ENCODE measurements at regions not wholly inside any gene's neighbourhood (a gene's known extent, or its start where the extent isn't known, plus 50 kb on each side); places are given as distances from the start of the nearest gene placed in this dataset.

GRCh38 chr5:125390326-125390725 is 643.9 kb upstream of the ZNF608 start:
- H3K27ac ChIP-seq: no peak overlapping the region
- H3K4me1 ChIP-seq (replicated peaks in 1 of 2): no peaks in the 10 kb centered on the region
- H3K9me3 ChIP-seq (replicated peaks in 1 of 3): no peaks in the 10 kb centered on the region
- TF ChIP-seq POLR2A (IDR thresholded peaks at IDR 0.05): no peak
- TF ChIP-seq CTCF (IDR thresholded peaks at IDR 0.05): no peak
- H3K4me3 ChIP-seq: no peak overlapping the region
- H3K27me3 ChIP-seq: no peaks in the 10 kb centered on the region
- intact Hi-C loops (cut with DNase I): no loop called here
- H3K36me3 ChIP-seq (replicated peaks in 1 of 2): no peaks in the 10 kb centered on the region
- WGBS, 4 donors: 55 to 67% (median 58%) methylated on average over 2 of the region's 2 CpGs
- no peak for DNase-seq

GRCh38 chr5:125393221-125393815 is 646.9 kb upstream of the ZNF608 start:
- H3K4me1 ChIP-seq (replicated peaks in 1 of 2): no peaks in the 10 kb centered on the region
- H3K27ac ChIP-seq: no peak overlapping the region
- TF ChIP-seq CTCF (IDR thresholded peaks at IDR 0.05) (no peak), POLR2A (IDR thresholded peaks at IDR 0.05) (no peak)
- intact Hi-C loops (cut with DNase I): no loop called here
- no peaks in the 10 kb centered on the region for H3K27me3 ChIP-seq
- H3K36me3 ChIP-seq (replicated peaks in 1 of 2): no peaks in the 10 kb centered on the region
- DNase-seq: no peak
- H3K9me3 ChIP-seq (replicated peaks in 1 of 3): peaks cover 0 to 3% (median 0%) of the 10 kb centered on the region in 3 donors
- H3K4me3 ChIP-seq: no peak overlapping the region

- DNase-seq: no peak
- TF ChIP-seq POLR2A (IDR thresholded peaks at IDR 0.05) (no peak), CTCF (IDR thresholded peaks at IDR 0.05) (no peak)
- WGBS, 4 donors: 79 to 88% (median 82%) methylated on average over 1 of the region's 1 CpG
Observed at GRCh38 chr5:125394661-125395280, 648.3 kb upstream of the ZNF608 start.

GRCh38 chr5:125396462-125396861 is 650.0 kb upstream of the ZNF608 start:
- TF ChIP-seq CTCF (IDR thresholded peaks at IDR 0.05): no peak
- TF ChIP-seq POLR2A (IDR thresholded peaks at IDR 0.05): no peak
- Histone ChIP-seq H3K9me3 (replicated peaks in 1 of 3) (peaks cover 0 to 6% (median 0%) of the 10 kb centered on the region in 3 donors), H3K27me3 (no peaks in the 10 kb centered on the region), H3K27ac (no peak overlapping the region), H3K4me3 (no peak overlapping the region), H3K4me1 (replicated peaks in 1 of 2) (no peaks in the 10 kb centered on the region), H3K36me3 (replicated peaks in 1 of 2) (no peaks in the 10 kb centered on the region)
- no peak for DNase-seq
- intact Hi-C loops (cut with DNase I): no loop called here
- WGBS, 4 donors: 74 to 100% (median 98%) methylated on average over 1 of the region's 1 CpG

More at GRCh38 chr5:125394661-125395280, 648.3 kb upstream of the ZNF608 start:
- Histone ChIP-seq H3K4me3 (no peak overlapping the region), H3K36me3 (replicated peaks in 1 of 2) (no peaks in the 10 kb centered on the region), H3K4me1 (replicated peaks in 1 of 2) (no peaks in the 10 kb centered on the region), H3K27ac (no peak overlapping the region), H3K9me3 (replicated peaks in 1 of 3) (peaks cover 0 to 6% (median 0%) of the 10 kb centered on the region in 3 donors), H3K27me3 (no peaks in the 10 kb centered on the region)
- intact Hi-C loops (cut with DNase I): no loop called here
